ENCODE measurements at regions not wholly inside any gene's neighbourhood (a gene's known extent, or its start where the extent isn't known, plus 50 kb on each side); places are given as distances from the start of the nearest gene placed in this dataset.

- no peak overlapping the region for H3K4me3 ChIP-seq (replicated peaks; ENCODE audit: low read depth, low read length)
- no peak for TF ChIP-seq CTCF (IDR thresholded peaks at IDR 0.05; ENCODE audit: low read depth, low read length, missing control alignments)
- DNase-seq (ENCODE audit: extremely low read depth, low read depth), result no peak
Measured at GRCh38 chr2:15816674-15817406, 123.5 kb upstream of the MYCN start.

- no peak for DNase-seq (ENCODE audit: extremely low read depth, low read depth)
- no peak overlapping the region for H3K4me3 ChIP-seq (replicated peaks; ENCODE audit: low read depth, low read length)
- no peak for TF ChIP-seq CTCF (IDR thresholded peaks at IDR 0.05; ENCODE audit: low read depth, low read length, missing control alignments)
Measured at GRCh38 chr2:15817748-15818147, 122.6 kb upstream of the MYCN start.

GRCh38 chr2:15818318-15818753, 122.0 kb upstream of the MYCN start:
- no peak for DNase-seq (ENCODE audit: extremely low read depth, low read depth)

GRCh38 chr2:15818881-15819280, 121.5 kb upstream of the MYCN start:
- no peak overlapping the region for H3K4me3 ChIP-seq (replicated peaks; ENCODE audit: low read depth, low read length)
- TF ChIP-seq CTCF (IDR thresholded peaks at IDR 0.05; ENCODE audit: low read depth, low read length, missing control alignments), result no peak
- DNase-seq (ENCODE audit: extremely low read depth, low read depth), result no peak

More at GRCh38 chr2:15818318-15818753, 122.0 kb upstream of the MYCN start:
- TF ChIP-seq CTCF (IDR thresholded peaks at IDR 0.05; ENCODE audit: low read depth, low read length, missing control alignments), result no peak
- no peak overlapping the region for H3K4me3 ChIP-seq (replicated peaks; ENCODE audit: low read depth, low read length)

GRCh38 chr2:15819562-15820256, 120.6 kb upstream of the MYCN start:
- DNase-seq (ENCODE audit: extremely low read depth, low read depth), result no peak
- no peak overlapping the region for H3K4me3 ChIP-seq (replicated peaks; ENCODE audit: low read depth, low read length)
- TF ChIP-seq CTCF (IDR thresholded peaks at IDR 0.05; ENCODE audit: low read depth, low read length, missing control alignments), result no peak

GRCh38 chr2:15820257-15820566, 120.1 kb upstream of the MYCN start:
- no peak for TF ChIP-seq CTCF (IDR thresholded peaks at IDR 0.05; ENCODE audit: low read depth, low read length, missing control alignments)
- no peak overlapping the region for H3K4me3 ChIP-seq (replicated peaks; ENCODE audit: low read depth, low read length)
- no peak for DNase-seq (ENCODE audit: extremely low read depth, low read depth)

Data from HFF-Myc (cell line).